Ammon's horn (tissue), 1 donor: ENCODE measurements at regions not wholly inside any gene's neighbourhood (a gene's known extent, or its start where the extent isn't known, plus 50 kb on each side); places are given as distances from the start of the nearest gene placed in this dataset.
A peak's percentile ranks its signal among the peaks of the same experiment; 100 is the strongest.
"Not testable (repeated sequence)": the region's sequence is repeated elsewhere in the genome, so short reads cannot be mapped to it uniquely, and the experiment has no call there.

Experiments
- DNase-seq: peaks from one replicate; pipeline ENCODE4 v3.0.0-alpha.2; 2016; ENCODE audit warnings: low spot score

GRCh38 chr5:17690473-17690872, 56.2 kb downstream of the TAF11L14 start:
- DNase-seq: no peak

GRCh38 chr5:17691762-17692161, 57.5 kb downstream of the TAF11L14 start:
- DNase-seq: no peak

- DNase-seq: no peak
Measured at GRCh38 chr5:17694371-17694770, 60.1 kb downstream of the TAF11L14 start.

- DNase-seq: no peak
Measured at GRCh38 chr5:17694914-17695313, 60.7 kb downstream of the TAF11L14 start.

- DNase-seq: no peak
Measured at GRCh38 chr5:17696627-17697026, 62.4 kb downstream of the TAF11L14 start.

GRCh38 chr5:17697671-17698070, 63.4 kb downstream of the TAF11L14 start:
- DNase-seq: no peak

GRCh38 chr5:17709011-17709710, 74.9 kb downstream of the TAF11L14 start:
- no peak for DNase-seq

- no peak for DNase-seq
Measured at GRCh38 chr5:17713301-17713700, 79.0 kb downstream of the TAF11L14 start.

GRCh38 chr5:17714186-17714585, 79.9 kb downstream of the TAF11L14 start:
- no peak for DNase-seq

GRCh38 chr5:17719592-17719991, 85.3 kb downstream of the TAF11L14 start:
- DNase-seq: no peak

GRCh38 chr5:17720071-17720470, 85.8 kb downstream of the TAF11L14 start:
- peak; percentile 7 for DNase-seq

GRCh38 chr5:17723876-17724275, 89.6 kb downstream of the TAF11L14 start:
- DNase-seq: no peak

GRCh38 chr5:17727098-17727497, 92.8 kb downstream of the TAF11L14 start:
- DNase-seq: no peak

GRCh38 chr5:17730421-17730820, 96.2 kb downstream of the TAF11L14 start:
- DNase-seq: no peak

GRCh38 chr5:17732351-17732923, 98.2 kb downstream of the TAF11L14 start:
- DNase-seq: peak; percentile 76

GRCh38 chr5:17734011-17734410, 99.8 kb downstream of the TAF11L14 start:
- no peak for DNase-seq

- no peak for DNase-seq
Measured at GRCh38 chr5:17735761-17736160, 101.5 kb downstream of the TAF11L14 start.

- DNase-seq: no peak
Measured at GRCh38 chr5:17737092-17737491, 102.8 kb downstream of the TAF11L14 start.

GRCh38 chr5:17738446-17738845, 104.2 kb downstream of the TAF11L14 start:
- DNase-seq: no peak

GRCh38 chr5:17743580-17744435, 109.5 kb downstream of the TAF11L14 start:
- no peak for DNase-seq

GRCh38 chr5:17748201-17748600, 113.9 kb downstream of the TAF11L14 start:
- DNase-seq: no peak

- no peak for DNase-seq
Measured at GRCh38 chr5:17748941-17749340, 114.7 kb downstream of the TAF11L14 start.

- DNase-seq: not testable (repeated sequence)
Measured at GRCh38 chr5:17755406-17755805, 121.1 kb downstream of the TAF11L14 start.
